ENCODE measurements at regions not wholly inside any gene's neighbourhood (a gene's known extent, or its start where the extent isn't known, plus 50 kb on each side); places are given as distances from the start of the nearest gene placed in this dataset.

- Histone ChIP-seq H3K36me3 (ENCODE audit: low read depth) (no peaks in the 10 kb centered on the region), H3K9me3 (no peaks in the 10 kb centered on the region), H3K4me3 (no peak overlapping the region), H3K4me1 (ENCODE audit: low read depth) (peaks cover 16% of the 10 kb centered on the region)
- intact Hi-C loops (cut with DNase I, micrococcal nuclease): no loop called here
- no peak for DNase-seq
- no peak for ATAC-seq
- TF ChIP-seq, protein P1, sequence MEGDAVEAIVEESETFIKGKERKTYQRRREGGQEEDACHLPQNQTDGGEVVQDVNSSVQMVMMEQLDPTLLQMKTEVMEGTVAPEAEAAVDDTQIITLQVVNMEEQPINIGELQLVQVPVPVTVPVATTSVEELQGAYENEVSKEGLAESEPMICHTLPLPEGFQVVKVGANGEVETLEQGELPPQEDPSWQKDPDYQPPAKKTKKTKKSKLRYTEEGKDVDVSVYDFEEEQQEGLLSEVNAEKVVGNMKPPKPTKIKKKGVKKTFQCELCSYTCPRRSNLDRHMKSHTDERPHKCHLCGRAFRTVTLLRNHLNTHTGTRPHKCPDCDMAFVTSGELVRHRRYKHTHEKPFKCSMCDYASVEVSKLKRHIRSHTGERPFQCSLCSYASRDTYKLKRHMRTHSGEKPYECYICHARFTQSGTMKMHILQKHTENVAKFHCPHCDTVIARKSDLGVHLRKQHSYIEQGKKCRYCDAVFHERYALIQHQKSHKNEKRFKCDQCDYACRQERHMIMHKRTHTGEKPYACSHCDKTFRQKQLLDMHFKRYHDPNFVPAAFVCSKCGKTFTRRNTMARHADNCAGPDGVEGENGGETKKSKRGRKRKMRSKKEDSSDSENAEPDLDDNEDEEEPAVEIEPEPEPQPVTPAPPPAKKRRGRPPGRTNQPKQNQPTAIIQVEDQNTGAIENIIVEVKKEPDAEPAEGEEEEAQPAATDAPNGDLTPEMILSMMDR (IDR thresholded peaks at IDR 0.05): no peak
Observed at GRCh38 chr4:56732301-56732700, 51.2 kb upstream of the HOPX start.

DNA sequence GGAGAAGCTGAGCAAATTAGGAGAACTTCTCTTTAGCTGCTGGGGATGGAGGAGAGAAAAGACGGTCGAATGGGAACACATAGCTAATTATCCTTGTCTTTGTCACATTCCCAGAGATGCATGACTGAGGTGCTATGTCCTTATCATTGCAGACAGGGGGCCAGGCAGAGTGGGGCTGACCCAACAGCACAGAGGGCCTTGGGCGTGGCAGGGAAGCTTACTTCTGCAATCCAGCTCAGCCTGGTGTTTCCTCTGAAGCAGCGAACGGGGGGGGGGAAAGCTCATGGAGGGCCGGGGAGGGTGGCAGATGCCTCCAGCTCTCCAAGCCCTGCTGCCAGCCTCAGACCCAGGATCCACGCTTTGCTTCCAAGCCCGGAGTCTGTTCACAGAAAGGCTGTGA, 50.8 kb upstream of the HOPX start:
- no peaks in the 10 kb centered on the region for H3K9me3 ChIP-seq
- peaks cover 16% of the 10 kb centered on the region for H3K4me1 ChIP-seq (ENCODE audit: low read depth)
- DNase-seq: peak; percentile 30 to 66 (median 44)
- no peak overlapping the region for H3K4me3 ChIP-seq
- peak; percentile 48 for ATAC-seq
- TF ChIP-seq, protein P1 (IDR thresholded peaks at IDR 0.05): no peak
- intact Hi-C loops (cut with DNase I, micrococcal nuclease): no loop called here
- H3K36me3 ChIP-seq (ENCODE audit: low read depth): no peaks in the 10 kb centered on the region
